Kidney (tissue), 13 donors: ENCODE measurements at regions not wholly inside any gene's neighbourhood (a gene's known extent, or its start where the extent isn't known, plus 50 kb on each side); places are given as distances from the start of the nearest gene placed in this dataset.

Experiments used
- DNase-seq, 5 donors: peaks; one replicate each; pipeline ENCODE4 v3.0.0-alpha.2; 2013 to 2020
- FAIRE-seq: peaks from 2 replicates; lab custom pipeline; 2012; peaks lifted over from hg19 to GRCh38; lab: Jason Lieb, UNC
- H3K27ac ChIP-seq, 2 donors: one replicate each; pipeline ENCODE4 v1.7.0; 2013; ENCODE audit warnings: low read depth in 2 of 2, low read length in 2 of 2, inconsistent platforms in 1 of 2
- H3K27me3 ChIP-seq: one replicate; pipeline ENCODE4 v1.7.1; 2013; ENCODE audit warnings: low read length, inconsistent platforms; ENCODE audit not compliant: control insufficient read depth, insufficient read depth
- H3K36me3 ChIP-seq, 3 donors: one replicate each; pipeline versions ENCODE4 v1.7.0 to v1.7.1; 2013; ENCODE audit warnings: low read length in 3 of 3, control low read depth in 1 of 3, inconsistent platforms in 1 of 3; ENCODE audit not compliant: insufficient read depth in 3 of 3, control insufficient read depth in 2 of 3
- H3K4me1 ChIP-seq, 3 donors: one replicate each; pipeline versions ENCODE4 v1.7.0 to v1.7.1; 2013; ENCODE audit warnings: low read length in 3 of 3, inconsistent platforms in 1 of 3, low read depth in 1 of 3; ENCODE audit not compliant: control insufficient read depth in 2 of 3, insufficient read depth in 2 of 3
- H3K4me3 ChIP-seq, 3 donors: one replicate each; pipeline versions ENCODE4 v1.7.0 to v1.8.1; 2013; ENCODE audit warnings: low read length in 3 of 3, control low read depth in 1 of 3, inconsistent platforms in 1 of 3
- H3K9ac ChIP-seq, 3 donors: one replicate each; pipeline versions ENCODE4 v1.7.0 to v1.7.1; 2013; ENCODE audit warnings: low read length in 3 of 3, control low read depth in 1 of 3, inconsistent platforms in 1 of 3
- H3K9me3 ChIP-seq, 3 donors: one replicate each; pipeline versions ENCODE4 v1.7.0 to v1.7.1; 2013; ENCODE audit warnings: low read length in 3 of 3, control low read depth in 1 of 3, inconsistent platforms in 1 of 3; ENCODE audit not compliant: control insufficient read depth in 2 of 3, insufficient read depth in 1 of 3
- intact Hi-C: fragments of 100-400 bp; cut with DNase I; formaldehyde crosslinking; loops from one replicate; pipeline ENCODE4 v1.11.1; 2022
- TF ChIP-seq, protein P1 (sequence below): IDR thresholded peaks from 3 replicates; pipeline ENCODE4 v1.5.1; 2012; ENCODE audit warnings: mild to moderate bottlenecking, moderate library complexity, borderline replicate concordance; ENCODE audit not compliant: insufficient read depth; ENCODE audit errors: extremely low read depth
- donor health status: control.
- donor health status: control.
- donor health status: control.
- donor health status: control.
- donor health status: control.
- donor health status: DM: yes; HTN: yes; CAD: no.
- donor health status: Normal renal cell carcinoma (clear cell type).

DNA sequence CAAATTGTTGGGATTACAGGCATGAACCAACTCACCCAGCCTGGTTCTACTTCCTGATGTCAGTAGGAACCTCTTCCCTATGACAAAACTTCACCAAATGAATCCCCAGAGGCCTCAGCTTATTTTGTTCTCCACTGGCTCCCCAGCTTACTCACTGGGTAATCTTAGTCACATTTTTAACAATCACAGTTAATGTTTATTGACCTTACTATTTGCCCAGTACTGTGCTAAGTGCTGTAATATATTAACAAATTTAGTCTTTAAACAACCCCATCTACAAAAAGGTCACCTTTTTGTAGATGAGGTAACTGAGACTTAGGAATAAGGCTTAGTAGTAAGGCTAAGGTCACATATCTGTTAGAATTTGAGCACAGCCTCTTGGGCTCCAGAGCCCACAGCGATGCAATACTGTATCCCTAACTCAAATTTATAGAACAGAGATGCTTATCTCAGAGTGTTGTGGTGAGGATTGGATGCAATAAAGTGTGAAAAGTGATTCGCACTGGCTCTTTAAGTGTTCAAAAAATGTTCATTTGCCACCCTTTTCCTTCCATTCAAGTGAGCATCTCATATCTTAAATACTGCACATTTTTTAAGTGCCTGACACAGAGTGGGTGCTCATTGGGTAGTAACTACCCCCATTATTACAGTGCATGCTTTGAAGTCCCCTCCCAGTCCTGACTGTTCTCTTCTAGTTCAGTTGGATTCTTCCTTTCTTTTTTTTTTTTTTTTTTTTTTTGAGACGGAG is 146.4 kb upstream of the ARHGAP5 start:
- Histone ChIP-seq H3K36me3 (no peaks in the 10 kb centered on the region), H3K27me3 (no peaks in the 10 kb centered on the region), H3K27ac (peak overlapping the region; percentile 56 to 58), H3K4me3 (no peak overlapping the region), H3K9ac (no peak overlapping the region), H3K4me1 (peaks cover 9 to 48% (median 21%) of the 10 kb centered on the region in 3 donors), H3K9me3 (no peaks in the 10 kb centered on the region)
- intact Hi-C loops = loop anchor here (10.0 kb wide), 1 partner anchor 324 kb away; no protein-coding TSS in a partner anchor
- peak; percentile 86 for FAIRE-seq
- no peak for DNase-seq
- TF ChIP-seq, protein P1, sequence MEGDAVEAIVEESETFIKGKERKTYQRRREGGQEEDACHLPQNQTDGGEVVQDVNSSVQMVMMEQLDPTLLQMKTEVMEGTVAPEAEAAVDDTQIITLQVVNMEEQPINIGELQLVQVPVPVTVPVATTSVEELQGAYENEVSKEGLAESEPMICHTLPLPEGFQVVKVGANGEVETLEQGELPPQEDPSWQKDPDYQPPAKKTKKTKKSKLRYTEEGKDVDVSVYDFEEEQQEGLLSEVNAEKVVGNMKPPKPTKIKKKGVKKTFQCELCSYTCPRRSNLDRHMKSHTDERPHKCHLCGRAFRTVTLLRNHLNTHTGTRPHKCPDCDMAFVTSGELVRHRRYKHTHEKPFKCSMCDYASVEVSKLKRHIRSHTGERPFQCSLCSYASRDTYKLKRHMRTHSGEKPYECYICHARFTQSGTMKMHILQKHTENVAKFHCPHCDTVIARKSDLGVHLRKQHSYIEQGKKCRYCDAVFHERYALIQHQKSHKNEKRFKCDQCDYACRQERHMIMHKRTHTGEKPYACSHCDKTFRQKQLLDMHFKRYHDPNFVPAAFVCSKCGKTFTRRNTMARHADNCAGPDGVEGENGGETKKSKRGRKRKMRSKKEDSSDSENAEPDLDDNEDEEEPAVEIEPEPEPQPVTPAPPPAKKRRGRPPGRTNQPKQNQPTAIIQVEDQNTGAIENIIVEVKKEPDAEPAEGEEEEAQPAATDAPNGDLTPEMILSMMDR = no peak

DNA sequence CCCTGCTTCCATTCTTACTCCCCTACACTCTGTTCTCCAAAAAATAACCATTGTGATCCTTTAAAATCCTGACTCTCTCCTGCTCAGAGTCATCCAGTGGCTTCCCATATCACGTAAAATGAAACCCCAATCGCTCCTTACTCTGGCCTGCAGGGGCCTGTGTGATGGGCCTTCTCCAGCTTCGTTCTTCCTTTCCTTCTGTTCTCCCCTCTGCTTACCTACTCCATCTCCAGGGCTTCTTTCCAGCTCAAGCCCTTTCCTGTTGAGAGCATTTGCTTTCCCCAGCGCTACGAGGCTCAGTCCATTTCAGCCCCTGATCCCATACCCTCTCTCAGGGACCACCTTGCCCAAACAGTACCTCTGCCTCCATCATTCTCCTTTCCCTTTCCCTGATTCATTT is 144.4 kb upstream of the ARHGAP5 start:
- Histone ChIP-seq H3K36me3 (no peaks in the 10 kb centered on the region), H3K27me3 (no peaks in the 10 kb centered on the region), H3K4me3 (no peak overlapping the region), H3K9ac (no peak overlapping the region), H3K9me3 (no peaks in the 10 kb centered on the region), H3K4me1 (peaks cover 3 to 38% (median 15%) of the 10 kb centered on the region in 3 donors), H3K27ac (no peak overlapping the region)
- no peak for DNase-seq
- intact Hi-C loops = loop anchor here (10.0 kb wide), 1 partner anchor 322 kb away; no protein-coding TSS in a partner anchor
- FAIRE-seq = no peak
- TF ChIP-seq, protein P1 = no peak

DNA sequence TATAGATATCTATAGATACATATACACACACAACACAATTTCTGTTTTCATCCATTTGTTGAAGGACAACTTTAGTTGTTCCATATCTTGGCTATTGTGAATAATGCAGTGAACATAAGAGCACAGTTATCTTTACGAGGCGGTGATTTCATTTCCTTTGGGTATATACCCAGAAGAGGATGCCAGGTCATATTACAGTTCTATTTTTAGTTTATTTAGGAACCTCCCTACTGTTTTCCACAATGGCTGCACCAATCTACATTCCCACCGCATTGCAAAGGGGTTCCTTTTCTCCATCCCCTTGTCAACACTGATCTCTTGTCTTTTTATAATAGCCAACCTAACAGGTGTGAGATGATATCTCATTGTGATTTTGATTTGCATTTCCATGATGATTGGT is 143.4 kb upstream of the ARHGAP5 start:
- no peak overlapping the region for H3K27ac ChIP-seq
- no peaks in the 10 kb centered on the region for H3K36me3 ChIP-seq
- no peaks in the 10 kb centered on the region for H3K9me3 ChIP-seq
- FAIRE-seq (no peak), DNase-seq (no peak)
- no peak overlapping the region for H3K4me3 ChIP-seq
- intact Hi-C loops = loop anchor here (10.0 kb wide), 1 partner anchor 321 kb away; no protein-coding TSS in a partner anchor
- peaks cover 0 to 27% (median 10%) of the 10 kb centered on the region in 3 donors for H3K4me1 ChIP-seq
- H3K9ac ChIP-seq = no peak overlapping the region
- no peaks in the 10 kb centered on the region for H3K27me3 ChIP-seq
- TF ChIP-seq, protein P1 = no peak
